Astrocyte (in vitro differentiated cells and primary cell): ENCODE measurements at regions not wholly inside any gene's neighbourhood (a gene's known extent, or its start where the extent isn't known, plus 50 kb on each side); places are given as distances from the start of the nearest gene placed in this dataset.

Source experiments
- DNase-seq: peaks from one replicate; pipeline ENCODE4 v3.0.0-alpha.2; 2010; ENCODE audit warnings: low read depth
- FAIRE-seq: peaks from 2 replicates; lab custom pipeline; 2011; peaks lifted over from hg19 to GRCh38; lab: Jason Lieb, UNC
- H2AFZ ChIP-seq: 2 replicates; pipeline ENCODE4 v1.6.0; 2012; ENCODE audit warnings: low read depth, low read length, inconsistent platforms
- H3K27ac ChIP-seq: 2 replicates; pipeline ENCODE4 v1.5.1; 2011; ENCODE audit warnings: low read depth, low read length, inconsistent platforms
- H3K27me3 ChIP-seq: 2 replicates; pipeline ENCODE4 v1.6.0; 2011; ENCODE audit warnings: low read length, inconsistent platforms; ENCODE audit not compliant: insufficient read depth
- H3K36me3 ChIP-seq: 2 replicates; pipeline ENCODE4 v1.5.1; 2011; ENCODE audit warnings: low read length, inconsistent platforms; ENCODE audit not compliant: insufficient read depth
- H3K4me1 ChIP-seq: 2 replicates; pipeline ENCODE4 v1.5.1; 2011; ENCODE audit warnings: low read length, inconsistent platforms; ENCODE audit not compliant: insufficient read depth
- H3K4me2 ChIP-seq: 2 replicates; pipeline ENCODE4 v1.6.0; 2012; ENCODE audit warnings: low read length, inconsistent platforms
- H3K4me3 ChIP-seq: 2 replicates; pipeline ENCODE4 v1.5.1; 2011; ENCODE audit warnings: low read depth, mild to moderate bottlenecking, low read length, inconsistent platforms; ENCODE audit not compliant: insufficient read depth
- H3K79me2 ChIP-seq: 2 replicates; pipeline ENCODE4 v1.6.0; 2012; ENCODE audit warnings: mild to moderate bottlenecking, low read length, inconsistent platforms; ENCODE audit not compliant: insufficient read depth
- H3K9ac ChIP-seq: 2 replicates; pipeline ENCODE4 v1.6.0; 2012; ENCODE audit warnings: mild to moderate bottlenecking, low read length, inconsistent platforms
- H3K9me3 ChIP-seq: 2 replicates; pipeline ENCODE4 v1.5.1; 2012; ENCODE audit warnings: low read depth, mild to moderate bottlenecking, low read length, inconsistent platforms; ENCODE audit not compliant: insufficient read depth
- H4K20me1 ChIP-seq: 2 replicates; pipeline ENCODE4 v1.6.0; 2012; ENCODE audit warnings: low read length, inconsistent platforms; ENCODE audit not compliant: insufficient read depth
- H3K27ac Mint-ChIP-seq: one replicate; pipeline ENCODE4 v1.8.0; 2021; ENCODE audit warnings: mild to moderate bottlenecking, mixed read lengths; ENCODE audit not compliant: unreplicated experiment
- H3K27me3 Mint-ChIP-seq: one replicate; pipeline ENCODE4 v1.8.0; 2021; ENCODE audit warnings: low read depth, mixed read lengths; ENCODE audit not compliant: unreplicated experiment
- H3K36me3 Mint-ChIP-seq: one replicate; pipeline ENCODE4 v1.8.0; 2021; ENCODE audit warnings: low read depth, mixed read lengths; ENCODE audit not compliant: unreplicated experiment
- H3K4me1 Mint-ChIP-seq: one replicate; pipeline ENCODE4 v1.8.0; 2021; ENCODE audit warnings: low read depth, mixed read lengths; ENCODE audit not compliant: unreplicated experiment
- H3K4me3 Mint-ChIP-seq: one replicate; pipeline ENCODE4 v1.8.0; 2021; ENCODE audit warnings: mild to moderate bottlenecking, moderate library complexity, mixed read lengths; ENCODE audit not compliant: unreplicated experiment
- H3K9me3 Mint-ChIP-seq: one replicate; pipeline ENCODE4 v1.8.0; 2021; ENCODE audit warnings: mild to moderate bottlenecking, mixed read lengths; ENCODE audit not compliant: unreplicated experiment
- CTCF ChIP-seq: IDR thresholded peaks from 2 replicates; pipeline ENCODE4 v1.5.1; 2011; ENCODE audit warnings: low read depth, mild to moderate bottlenecking, inconsistent platforms, low read length, moderate library complexity; ENCODE audit not compliant: insufficient read depth
- EZH2 ChIP-seq: IDR thresholded peaks from 2 replicates; pipeline ENCODE4 v1.6.1; 2012; ENCODE audit warnings: mild to moderate bottlenecking, low read length, inconsistent platforms; ENCODE audit not compliant: insufficient read depth

GRCh38 chr3:61442696-61443095, 118.7 kb upstream of the PTPRG start:
- no peak overlapping the region for H3K4me3 ChIP-seq
- H3K4me3 Mint-ChIP-seq, result no peak overlapping the region
- H3K36me3 Mint-ChIP-seq, result no peaks in the 10 kb centered on the region
- TF ChIP-seq EZH2 (no peak), CTCF (no peak)
- H3K9ac ChIP-seq, result no peak overlapping the region
- FAIRE-seq, result no peak
- H3K27me3 Mint-ChIP-seq, result no peaks in the 10 kb centered on the region
- no peaks in the 10 kb centered on the region for H3K36me3 ChIP-seq
- no peaks in the 10 kb centered on the region for H3K79me2 ChIP-seq
- H3K4me2 ChIP-seq, result no peak overlapping the region
- H3K9me3 Mint-ChIP-seq, result no peaks in the 10 kb centered on the region
- H2AFZ ChIP-seq, result no peak overlapping the region
- H3K4me1 Mint-ChIP-seq, result peaks cover 5% of the 10 kb centered on the region
- H3K27ac ChIP-seq, result no peak overlapping the region
- no peaks in the 10 kb centered on the region for H3K9me3 ChIP-seq
- H3K27ac Mint-ChIP-seq, result no peak overlapping the region
- H3K4me1 ChIP-seq, result no peaks in the 10 kb centered on the region
- no peak for DNase-seq
- H4K20me1 ChIP-seq, result no peaks in the 10 kb centered on the region
- no peaks in the 10 kb centered on the region for H3K27me3 ChIP-seq

DNA sequence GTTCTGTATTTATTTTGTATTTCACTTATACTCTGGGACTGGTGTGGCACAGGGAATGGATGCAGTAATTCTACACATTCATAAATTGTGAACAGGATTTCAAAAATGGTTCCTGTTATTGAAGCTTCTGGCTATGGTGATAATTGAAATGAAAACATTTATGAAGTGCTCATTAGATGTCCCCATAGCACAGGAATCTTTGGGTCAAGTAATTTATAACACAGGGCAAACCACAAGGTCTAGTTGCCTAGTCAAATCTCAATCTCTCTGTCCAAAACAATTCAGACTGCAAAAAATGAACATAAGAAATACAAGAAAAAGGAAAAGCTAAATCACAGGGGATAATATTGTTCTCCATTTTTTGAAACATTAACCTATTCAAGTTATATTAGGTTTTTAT, 117.5 kb upstream of the PTPRG start:
- no peak for TF ChIP-seq EZH2
- TF ChIP-seq CTCF, result no peak
- no peaks in the 10 kb centered on the region for H3K9me3 ChIP-seq

DNA sequence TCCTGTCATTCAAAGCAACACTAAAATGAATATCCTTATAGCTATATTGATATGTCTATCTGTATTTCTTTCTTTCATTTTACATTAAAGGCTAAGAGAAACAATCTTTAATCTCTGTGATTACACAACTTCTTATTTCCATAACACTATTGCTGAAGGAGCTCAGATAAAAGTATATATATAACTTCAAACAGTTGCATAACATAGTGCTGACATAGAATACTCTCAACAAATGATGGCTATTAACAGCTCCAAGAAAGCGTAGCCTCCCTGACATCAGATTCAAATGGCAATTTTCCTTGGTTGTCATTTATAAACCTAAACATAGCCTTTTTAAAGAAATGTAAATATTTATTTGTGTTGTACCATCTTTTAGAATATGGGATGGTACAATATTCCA, 116.6 kb upstream of the PTPRG start:
- Mint-ChIP-seq H3K4me3 (no peak overlapping the region), H3K36me3 (no peaks in the 10 kb centered on the region), H3K4me1 (peaks cover 3% of the 10 kb centered on the region), H3K27me3 (no peaks in the 10 kb centered on the region), H3K27ac (no peak overlapping the region), H3K9me3 (no peaks in the 10 kb centered on the region)
- Histone ChIP-seq H3K4me2 (no peak overlapping the region), H2AFZ (no peak overlapping the region), H3K27ac (no peak overlapping the region), H3K4me3 (no peak overlapping the region), H3K79me2 (no peaks in the 10 kb centered on the region), H3K36me3 (no peaks in the 10 kb centered on the region), H3K4me1 (no peaks in the 10 kb centered on the region), H3K9me3 (no peaks in the 10 kb centered on the region), H3K9ac (no peak overlapping the region), H3K27me3 (no peaks in the 10 kb centered on the region), H4K20me1 (no peaks in the 10 kb centered on the region)
- DNase-seq (no peak), FAIRE-seq (no peak)
- TF ChIP-seq EZH2, result no peak
- no peak for TF ChIP-seq CTCF

More for the DNA sequence above, 117.5 kb upstream of the PTPRG start:
- Mint-ChIP-seq H3K27me3 (no peaks in the 10 kb centered on the region), H3K36me3 (no peaks in the 10 kb centered on the region), H3K9me3 (no peaks in the 10 kb centered on the region), H3K4me1 (peaks cover 3% of the 10 kb centered on the region), H3K4me3 (no peak overlapping the region), H3K27ac (no peak overlapping the region)
- FAIRE-seq, result no peak
- no peaks in the 10 kb centered on the region for H3K79me2 ChIP-seq
- no peaks in the 10 kb centered on the region for H4K20me1 ChIP-seq
- no peak overlapping the region for H3K4me3 ChIP-seq
- no peaks in the 10 kb centered on the region for H3K27me3 ChIP-seq
- no peak overlapping the region for H2AFZ ChIP-seq
- no peak overlapping the region for H3K9ac ChIP-seq
- no peak overlapping the region for H3K27ac ChIP-seq
- no peak for DNase-seq
- H3K4me1 ChIP-seq, result no peaks in the 10 kb centered on the region
- no peaks in the 10 kb centered on the region for H3K36me3 ChIP-seq
- H3K4me2 ChIP-seq, result no peak overlapping the region
